HAP-1 (cell line): ENCODE measurements at regions not wholly inside any gene's neighbourhood (a gene's known extent, or its start where the extent isn't known, plus 50 kb on each side); places are given as distances from the start of the nearest gene placed in this dataset.
"Not testable (repeated sequence)": the region's sequence is repeated elsewhere in the genome, so short reads cannot be mapped to it uniquely, and the experiment has no call there.

Experiments
- DNase-seq, 2 experiments: peaks; one replicate each; pipeline ENCODE4 v3.0.0-alpha.2; 2016 to 2020; ENCODE audit warnings: low spot score in 2 of 2
- H3K27me3 ChIP-seq: fragments of 250-450 bp; sonication (Bioruptor Pico); 2 replicates; pipeline ENCODE4 v1.5.1; 2020; ENCODE audit warnings: low read depth, mild to moderate bottlenecking, moderate library complexity
- H3K36me3 ChIP-seq: fragments of 250-450 bp; sonication (Bioruptor Pico); replicated peaks from 2 replicates; pipeline ENCODE4 v1.5.1; 2020; ENCODE audit warnings: mild to moderate bottlenecking
- H3K4me1 ChIP-seq: fragments of 250-450 bp; sonication (Bioruptor Pico); 2 replicates; pipeline ENCODE4 v1.5.1; 2020; ENCODE audit warnings: mild to moderate bottlenecking
- H3K4me3 ChIP-seq: fragments of 250-450 bp; sonication (Bioruptor Pico); 2 replicates; pipeline ENCODE4 v1.5.1; 2020; ENCODE audit warnings: mild to moderate bottlenecking, moderate library complexity
- H3K9me3 ChIP-seq: fragments of 250-450 bp; sonication (Bioruptor Pico); 2 replicates; pipeline ENCODE4 v1.5.1; 2020; ENCODE audit warnings: mild to moderate bottlenecking, moderate library complexity
- in situ Hi-C: fragments of 300-500 bp; cut with MboI; formaldehyde crosslinking; loops from 3 replicates; pipeline ENCODE4 v1.14.3; 2020; ENCODE audit warnings: low sequenced_read_pairs, inconsistent platforms, mixed read lengths

GRCh38 chr16:13480801-13481200 is 439.2 kb upstream of the ERCC4 start:
- in situ Hi-C loops, result no loop called here
- DNase-seq, result no peak

DNA sequence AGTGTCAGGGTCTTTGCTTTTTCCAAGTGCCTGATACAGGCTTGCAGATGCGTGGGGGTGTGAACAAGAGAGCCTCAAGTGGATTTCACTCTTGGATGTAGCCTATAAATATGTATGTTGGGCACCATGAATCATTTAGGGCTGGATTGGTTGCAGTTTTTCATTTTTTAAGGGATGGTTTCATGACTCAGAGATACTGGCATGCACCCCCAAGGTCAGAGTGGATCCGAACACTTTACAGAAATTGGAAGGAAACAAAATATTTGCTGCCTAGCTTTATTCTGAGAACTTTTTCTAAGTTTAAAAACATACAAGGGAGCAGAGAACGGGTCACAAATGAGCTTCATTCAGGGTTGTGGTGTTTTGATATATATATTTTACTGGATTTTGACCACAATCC is 436.8 kb upstream of the ERCC4 start:
- H3K4me1 ChIP-seq, result no peaks in the 10 kb centered on the region
- H3K4me3 ChIP-seq, result no peak overlapping the region
- DNase-seq, result no peak
- in situ Hi-C loops, result no loop called here
- H3K9me3 ChIP-seq, result no peaks in the 10 kb centered on the region
- H3K36me3 ChIP-seq, result no peaks in the 10 kb centered on the region
- H3K27me3 ChIP-seq, result no peaks in the 10 kb centered on the region

More at GRCh38 chr16:13480801-13481200, 439.2 kb upstream of the ERCC4 start:
- H3K27me3 ChIP-seq, result no peaks in the 10 kb centered on the region
- H3K4me3 ChIP-seq, result no peak overlapping the region
- no peaks in the 10 kb centered on the region for H3K4me1 ChIP-seq
- no peaks in the 10 kb centered on the region for H3K36me3 ChIP-seq
- H3K9me3 ChIP-seq, result no peaks in the 10 kb centered on the region

- DNase-seq, H3K4me3 ChIP-seq, H3K9me3 ChIP-seq, in situ Hi-C loops, H3K36me3 ChIP-seq, H3K27me3 ChIP-seq, H3K4me1 ChIP-seq: not testable (repeated sequence)
Measured at GRCh38 chr16:13489416-13489815, 430.5 kb upstream of the ERCC4 start.

- DNase-seq, result no peak
- Histone ChIP-seq H3K36me3 (no peaks in the 10 kb centered on the region), H3K4me1 (no peaks in the 10 kb centered on the region), H3K4me3 (no peak overlapping the region), H3K9me3 (no peaks in the 10 kb centered on the region), H3K27me3 (no peaks in the 10 kb centered on the region)
- in situ Hi-C loops, result no loop called here
Measured at GRCh38 chr16:13492046-13492445, 427.9 kb upstream of the ERCC4 start.

DNA sequence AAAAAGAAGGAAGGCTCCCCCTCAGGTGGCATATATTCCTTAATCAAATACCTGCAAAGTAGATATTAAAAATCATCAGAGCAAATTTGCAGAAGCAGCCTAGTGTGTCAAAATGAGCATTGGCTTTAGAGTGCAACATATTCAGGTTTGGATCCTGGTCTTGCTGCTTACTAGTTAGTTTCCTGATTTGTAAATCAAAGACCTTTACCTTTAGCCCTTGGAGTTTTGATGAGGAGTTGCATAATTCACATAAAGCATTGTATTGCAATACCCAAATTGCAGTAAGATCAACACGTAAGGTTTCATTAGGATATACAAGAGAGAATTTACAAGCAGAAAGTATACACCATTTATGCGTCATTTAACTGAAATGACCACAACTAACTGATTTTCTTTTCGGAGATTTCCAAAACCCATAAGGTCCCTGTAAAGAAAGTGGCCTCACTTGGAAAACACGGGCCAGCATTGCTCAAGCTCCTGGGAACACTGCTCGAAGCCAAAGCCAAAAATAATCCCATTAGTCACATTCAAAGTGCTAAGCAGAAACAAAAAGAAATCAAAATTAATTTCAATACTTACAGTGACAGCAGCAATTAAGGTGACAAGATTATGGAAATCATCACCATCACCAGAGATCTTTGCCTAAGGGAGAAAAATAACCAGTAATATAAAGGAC is 415.9 kb upstream of the ERCC4 start:
- no peak for DNase-seq
- Histone ChIP-seq H3K27me3 (no peaks in the 10 kb centered on the region), H3K4me3 (no peak overlapping the region), H3K9me3 (no peaks in the 10 kb centered on the region), H3K4me1 (no peaks in the 10 kb centered on the region), H3K36me3 (no peaks in the 10 kb centered on the region)
- in situ Hi-C loops, result no loop called here

DNA sequence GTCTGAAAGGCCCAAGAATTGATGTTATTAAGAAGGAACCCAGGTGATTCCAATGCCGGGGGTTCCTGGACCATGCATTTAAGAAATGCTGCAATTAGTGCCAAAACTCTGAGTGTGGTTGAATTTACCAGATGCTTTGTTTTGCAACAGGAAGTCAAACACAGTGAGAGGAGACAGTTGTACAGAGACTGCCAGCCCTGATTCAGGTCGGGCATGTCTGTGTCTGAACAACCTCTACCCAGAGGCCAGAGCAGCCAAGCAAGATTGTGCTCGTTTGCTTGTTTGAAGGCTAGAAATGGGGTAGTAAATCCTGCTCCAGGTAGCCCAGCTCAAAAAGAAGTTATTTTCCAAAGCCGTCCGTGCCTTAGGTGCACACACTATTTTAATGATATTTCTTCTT is 412.4 kb upstream of the ERCC4 start:
- DNase-seq, result no peak
- Histone ChIP-seq H3K4me3 (no peak overlapping the region), H3K27me3 (no peaks in the 10 kb centered on the region), H3K36me3 (no peaks in the 10 kb centered on the region), H3K9me3 (no peaks in the 10 kb centered on the region), H3K4me1 (no peaks in the 10 kb centered on the region)
- in situ Hi-C loops, result no loop called here

- no peak for DNase-seq
- no peaks in the 10 kb centered on the region for H3K9me3 ChIP-seq
- no peak overlapping the region for H3K4me3 ChIP-seq
- H3K36me3 ChIP-seq, result no peaks in the 10 kb centered on the region
- H3K4me1 ChIP-seq, result no peaks in the 10 kb centered on the region
- in situ Hi-C loops, result no loop called here
- no peaks in the 10 kb centered on the region for H3K27me3 ChIP-seq
Measured at GRCh38 chr16:13510425-13511151, 409.4 kb upstream of the ERCC4 start.

DNA sequence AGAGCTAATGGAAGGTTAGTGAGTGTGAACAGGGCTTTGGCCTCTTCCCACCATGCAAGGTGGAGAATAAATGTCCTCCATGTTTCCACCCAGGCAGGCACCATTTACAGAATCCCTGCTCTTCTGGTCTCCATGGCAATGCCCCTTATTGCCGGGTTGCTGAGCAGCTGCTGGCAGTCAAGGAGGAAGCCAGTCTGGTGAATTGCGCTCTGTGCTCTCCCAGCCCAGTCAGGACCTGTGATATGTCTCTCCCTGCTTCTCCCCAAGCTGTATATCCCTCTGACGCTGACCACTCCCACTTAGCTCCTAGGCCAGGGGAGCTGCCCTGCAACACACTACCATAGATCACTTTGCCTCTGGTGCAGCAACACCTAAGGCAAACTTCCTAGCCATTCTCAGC is 402.1 kb upstream of the ERCC4 start:
- Histone ChIP-seq H3K4me3 (no peak overlapping the region), H3K4me1 (no peaks in the 10 kb centered on the region), H3K36me3 (no peaks in the 10 kb centered on the region), H3K27me3 (no peaks in the 10 kb centered on the region), H3K9me3 (no peaks in the 10 kb centered on the region)
- in situ Hi-C loops, result no loop called here
- DNase-seq, result no peak

- in situ Hi-C loops, result no loop called here
- Histone ChIP-seq H3K9me3 (no peaks in the 10 kb centered on the region), H3K4me3 (no peak overlapping the region), H3K4me1 (no peaks in the 10 kb centered on the region), H3K27me3 (no peaks in the 10 kb centered on the region), H3K36me3 (no peaks in the 10 kb centered on the region)
- DNase-seq, result no peak
Measured at GRCh38 chr16:13519871-13520270, 400.1 kb upstream of the ERCC4 start.

DNA sequence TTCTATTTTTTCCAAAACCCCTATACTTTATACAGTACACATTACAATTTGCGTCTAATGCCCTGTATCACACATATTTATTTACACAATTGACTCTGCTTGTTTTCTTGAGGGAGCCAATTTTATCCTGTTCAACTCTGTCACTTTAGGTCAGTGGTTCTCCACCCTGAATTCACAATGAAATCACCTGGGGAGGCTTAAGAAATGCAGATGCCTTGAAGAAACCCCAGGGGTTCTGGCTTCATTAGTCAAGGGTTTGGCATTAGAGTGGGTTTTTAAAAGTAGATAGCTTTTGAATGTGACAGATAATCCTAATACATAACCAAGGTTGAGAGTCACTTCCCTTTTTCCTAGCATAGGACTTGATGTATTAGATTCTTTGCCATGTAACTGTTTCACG is 398.6 kb upstream of the ERCC4 start:
- Histone ChIP-seq H3K4me1 (no peaks in the 10 kb centered on the region), H3K36me3 (no peaks in the 10 kb centered on the region), H3K9me3 (no peaks in the 10 kb centered on the region; the same call in none of the 2 replicates), H3K4me3 (no peak overlapping the region), H3K27me3 (no peaks in the 10 kb centered on the region)
- in situ Hi-C loops, result no loop called here
- DNase-seq, result no peak

- Histone ChIP-seq H3K36me3 (no peaks in the 10 kb centered on the region), H3K4me3 (no peak overlapping the region), H3K9me3 (no peaks in the 10 kb centered on the region; the same call in none of the 2 replicates), H3K27me3 (no peaks in the 10 kb centered on the region), H3K4me1 (no peaks in the 10 kb centered on the region)
- DNase-seq, result no peak
- in situ Hi-C loops, result no loop called here
Measured at GRCh38 chr16:13527332-13527731, 392.6 kb upstream of the ERCC4 start.

- H3K4me1 ChIP-seq, result no peaks in the 10 kb centered on the region
- no peaks in the 10 kb centered on the region for H3K36me3 ChIP-seq
- no peak overlapping the region for H3K4me3 ChIP-seq
- in situ Hi-C loops, result no loop called here
- no peaks in the 10 kb centered on the region; the same call in none of the 2 replicates for H3K9me3 ChIP-seq
- no peak for DNase-seq
- no peaks in the 10 kb centered on the region for H3K27me3 ChIP-seq
Measured at GRCh38 chr16:13528691-13529090, 391.3 kb upstream of the ERCC4 start.

- no peak for DNase-seq
- Histone ChIP-seq H3K27me3 (no peaks in the 10 kb centered on the region), H3K4me3 (no peak overlapping the region), H3K36me3 (no peaks in the 10 kb centered on the region), H3K9me3 (no peaks in the 10 kb centered on the region; the same call in none of the 2 replicates), H3K4me1 (no peaks in the 10 kb centered on the region)
- in situ Hi-C loops, result no loop called here
Measured at GRCh38 chr16:13529193-13529982, 390.6 kb upstream of the ERCC4 start.

DNA sequence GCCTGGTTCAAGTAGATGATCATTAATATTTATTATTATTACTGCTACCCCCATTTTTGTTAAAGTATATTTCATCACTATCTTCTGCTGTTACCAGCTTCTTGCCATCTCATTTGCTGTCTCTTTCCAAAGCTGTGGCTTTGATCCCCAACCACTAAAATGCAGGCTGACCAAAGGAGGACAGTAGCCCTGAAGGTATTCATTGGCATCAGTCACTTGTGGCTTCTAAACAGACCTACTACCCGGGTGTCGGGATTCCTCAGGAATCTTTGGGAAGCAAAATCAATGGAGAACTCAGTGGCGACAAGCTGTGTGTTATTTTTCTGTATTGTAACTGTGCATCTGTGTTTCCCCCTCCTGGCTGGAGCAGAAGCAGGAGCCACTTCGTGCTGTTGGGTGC is 379.2 kb upstream of the ERCC4 start:
- H3K27me3 ChIP-seq, result no peaks in the 10 kb centered on the region
- no peaks in the 10 kb centered on the region for H3K9me3 ChIP-seq
- no peaks in the 10 kb centered on the region for H3K4me1 ChIP-seq
- in situ Hi-C loops, result no loop called here
- no peak overlapping the region for H3K4me3 ChIP-seq
- H3K36me3 ChIP-seq, result no peaks in the 10 kb centered on the region
- DNase-seq, result no peak
